ENCODE measurements at regions not wholly inside any gene's neighbourhood (a gene's known extent, or its start where the extent isn't known, plus 50 kb on each side); places are given as distances from the start of the nearest gene placed in this dataset.

GRCh38 chr7:10138087-10138854 lies 835.4 kb upstream of the PHF14 start:
- no peak for DNase-seq (ENCODE audit: low read depth, low spot score)
- in situ Hi-C loops (cut with HindIII; ENCODE audit: low pct_unique_long_range_greater_than_20kb, low sequenced_read_pairs): no loop called here

GRCh38 chr7:10146271-10146670 lies 827.4 kb upstream of the PHF14 start:
- DNase-seq (ENCODE audit: low read depth, low spot score): no peak
- in situ Hi-C loops (cut with HindIII; ENCODE audit: low pct_unique_long_range_greater_than_20kb, low sequenced_read_pairs): no loop called here

- no peak for DNase-seq (ENCODE audit: low read depth, low spot score)
- in situ Hi-C loops (cut with HindIII; ENCODE audit: low pct_unique_long_range_greater_than_20kb, low sequenced_read_pairs): no loop called here
Observed at GRCh38 chr7:10156972-10157371, 816.7 kb upstream of the PHF14 start.

GRCh38 chr7:10181996-10182395 lies 791.7 kb upstream of the PHF14 start:
- in situ Hi-C loops (cut with HindIII; ENCODE audit: low pct_unique_long_range_greater_than_20kb, low sequenced_read_pairs): no loop called here
- DNase-seq (ENCODE audit: low read depth, low spot score): no peak

- in situ Hi-C loops (cut with HindIII; ENCODE audit: low pct_unique_long_range_greater_than_20kb, low sequenced_read_pairs): no loop called here
- no peak for DNase-seq (ENCODE audit: low read depth, low spot score)
Observed at GRCh38 chr7:10192074-10192473, 781.6 kb upstream of the PHF14 start.

GRCh38 chr7:10205696-10206095 lies 768.0 kb upstream of the PHF14 start:
- no peak for DNase-seq (ENCODE audit: low read depth, low spot score)
- in situ Hi-C loops (cut with HindIII; ENCODE audit: low pct_unique_long_range_greater_than_20kb, low sequenced_read_pairs): no loop called here

- DNase-seq (ENCODE audit: low read depth, low spot score): no peak
- in situ Hi-C loops (cut with HindIII; ENCODE audit: low pct_unique_long_range_greater_than_20kb, low sequenced_read_pairs): no loop called here
Observed at GRCh38 chr7:10210000-10210399, 763.7 kb upstream of the PHF14 start.

- in situ Hi-C loops (cut with HindIII; ENCODE audit: low pct_unique_long_range_greater_than_20kb, low sequenced_read_pairs): no loop called here
- no peak for DNase-seq (ENCODE audit: low read depth, low spot score)
Observed at GRCh38 chr7:10211016-10211415, 762.7 kb upstream of the PHF14 start.

- in situ Hi-C loops (cut with HindIII; ENCODE audit: low pct_unique_long_range_greater_than_20kb, low sequenced_read_pairs): no loop called here
- DNase-seq (ENCODE audit: low read depth, low spot score): no peak
Observed at GRCh38 chr7:10211861-10212260, 761.8 kb upstream of the PHF14 start.

- no peak for DNase-seq (ENCODE audit: low read depth, low spot score)
- in situ Hi-C loops (cut with HindIII; ENCODE audit: low pct_unique_long_range_greater_than_20kb, low sequenced_read_pairs): no loop called here
Observed at GRCh38 chr7:10212649-10213048, 761.0 kb upstream of the PHF14 start.

GRCh38 chr7:10216462-10216861 lies 757.2 kb upstream of the PHF14 start:
- in situ Hi-C loops (cut with HindIII; ENCODE audit: low pct_unique_long_range_greater_than_20kb, low sequenced_read_pairs): no loop called here

GRCh38 chr7:10221084-10221483 lies 752.6 kb upstream of the PHF14 start:
- in situ Hi-C loops (cut with HindIII; ENCODE audit: low pct_unique_long_range_greater_than_20kb, low sequenced_read_pairs): no loop called here
- DNase-seq (ENCODE audit: low read depth, low spot score): no peak

More at GRCh38 chr7:10216462-10216861, 757.2 kb upstream of the PHF14 start:
- DNase-seq (ENCODE audit: low read depth, low spot score): no peak

GRCh38 chr7:10222976-10223375 lies 750.7 kb upstream of the PHF14 start:
- in situ Hi-C loops (cut with HindIII; ENCODE audit: low pct_unique_long_range_greater_than_20kb, low sequenced_read_pairs): no loop called here
- no peak for DNase-seq (ENCODE audit: low read depth, low spot score)

GRCh38 chr7:10225275-10225674 lies 748.4 kb upstream of the PHF14 start:
- no peak for DNase-seq (ENCODE audit: low read depth, low spot score)
- in situ Hi-C loops (cut with HindIII; ENCODE audit: low pct_unique_long_range_greater_than_20kb, low sequenced_read_pairs): no loop called here

- in situ Hi-C loops (cut with HindIII; ENCODE audit: low pct_unique_long_range_greater_than_20kb, low sequenced_read_pairs): no loop called here
- DNase-seq (ENCODE audit: low read depth, low spot score): peak; percentile 64
Observed at GRCh38 chr7:10237306-10237705, 736.4 kb upstream of the PHF14 start.

- DNase-seq (ENCODE audit: low read depth, low spot score): no peak
- in situ Hi-C loops (cut with HindIII; ENCODE audit: low pct_unique_long_range_greater_than_20kb, low sequenced_read_pairs): no loop called here
Observed at GRCh38 chr7:10238641-10239040, 735.0 kb upstream of the PHF14 start.

GRCh38 chr7:10239695-10240345 lies 733.9 kb upstream of the PHF14 start:
- DNase-seq (ENCODE audit: low read depth, low spot score): no peak
- in situ Hi-C loops (cut with HindIII; ENCODE audit: low pct_unique_long_range_greater_than_20kb, low sequenced_read_pairs): no loop called here

GRCh38 chr7:10245406-10245805 lies 728.3 kb upstream of the PHF14 start:
- DNase-seq (ENCODE audit: low read depth, low spot score): no peak

GRCh38 chr7:10257438-10257837 lies 716.2 kb upstream of the PHF14 start:
- no peak for DNase-seq (ENCODE audit: low read depth, low spot score)
- in situ Hi-C loops (cut with HindIII; ENCODE audit: low pct_unique_long_range_greater_than_20kb, low sequenced_read_pairs): no loop called here

More at GRCh38 chr7:10245406-10245805, 728.3 kb upstream of the PHF14 start:
- in situ Hi-C loops (cut with HindIII; ENCODE audit: low pct_unique_long_range_greater_than_20kb, low sequenced_read_pairs): no loop called here

Data from SK-MEL-5 (cell line).